GM21526 (cell line): ENCODE measurements at regions not wholly inside any gene's neighbourhood (a gene's known extent, or its start where the extent isn't known, plus 50 kb on each side); places are given as distances from the start of the nearest gene placed in this dataset.

ENCODE experiments used
- ATAC-seq: cut with Tn5 transposase; IDR thresholded peaks from one replicate; pipeline ENCODE4 v1.9.1; 2021; ENCODE audit warnings: moderate library complexity; ENCODE audit not compliant: unreplicated experiment, low FRiP score

GRCh38 chr21:25080661-25081060, 526.6 kb downstream of the MRPL39 start:
- no peak for ATAC-seq

- no peak for ATAC-seq
These were observed 527.1 kb downstream of the MRPL39 start for GRCh38 chr21:25080141-25080540.

- no peak for ATAC-seq
These were observed 528.2 kb downstream of the MRPL39 start for GRCh38 chr21:25079053-25079452.

- ATAC-seq: peak; percentile 58
These were observed 545.2 kb downstream of the MRPL39 start for GRCh38 chr21:25062061-25062460.

- ATAC-seq: no peak
These were observed 552.6 kb downstream of the MRPL39 start for GRCh38 chr21:25054689-25055088.

- peak; percentile 85 for ATAC-seq
These were observed 567.6 kb downstream of the MRPL39 start for GRCh38 chr21:25039461-25040380.

DNA sequence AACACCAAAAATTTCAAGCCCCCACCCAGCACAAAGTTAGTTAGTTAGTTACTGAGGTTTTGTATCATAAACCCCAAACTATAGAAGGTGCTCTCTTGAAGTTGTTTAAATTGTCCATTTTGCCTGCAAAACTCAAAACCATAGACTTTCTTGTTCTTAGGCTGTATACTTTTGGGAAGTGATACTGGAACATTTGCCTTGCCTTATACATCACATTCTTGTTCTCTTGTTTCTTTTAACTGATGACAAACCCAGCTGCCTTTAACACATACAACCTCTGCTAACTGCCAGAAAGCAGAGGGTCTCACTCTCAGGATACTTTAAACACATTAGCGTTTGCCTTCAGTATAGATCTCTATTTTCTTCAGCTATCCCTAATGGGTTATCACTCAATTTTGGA, 570.5 kb downstream of the MRPL39 start:
- ATAC-seq: no peak

DNA sequence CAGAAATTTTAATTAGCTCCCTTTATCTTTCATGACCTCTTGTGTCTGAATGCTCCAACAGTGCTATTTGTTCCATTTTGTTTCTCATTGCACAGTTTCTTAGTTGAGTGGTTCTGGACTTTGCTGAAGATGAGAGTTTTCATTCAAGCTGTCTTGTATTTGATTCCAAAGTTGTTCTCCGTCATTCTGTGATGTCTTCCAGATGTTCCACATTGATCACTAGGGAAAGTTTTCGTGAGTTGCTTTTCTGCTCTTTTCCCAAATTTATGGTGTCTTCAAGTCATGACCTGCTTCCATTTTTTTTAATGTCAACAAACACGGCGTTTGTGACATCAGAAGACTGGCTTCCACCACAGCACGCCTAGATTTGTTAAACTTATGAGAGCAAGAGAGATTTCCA, 575.5 kb downstream of the MRPL39 start:
- no peak for ATAC-seq

DNA sequence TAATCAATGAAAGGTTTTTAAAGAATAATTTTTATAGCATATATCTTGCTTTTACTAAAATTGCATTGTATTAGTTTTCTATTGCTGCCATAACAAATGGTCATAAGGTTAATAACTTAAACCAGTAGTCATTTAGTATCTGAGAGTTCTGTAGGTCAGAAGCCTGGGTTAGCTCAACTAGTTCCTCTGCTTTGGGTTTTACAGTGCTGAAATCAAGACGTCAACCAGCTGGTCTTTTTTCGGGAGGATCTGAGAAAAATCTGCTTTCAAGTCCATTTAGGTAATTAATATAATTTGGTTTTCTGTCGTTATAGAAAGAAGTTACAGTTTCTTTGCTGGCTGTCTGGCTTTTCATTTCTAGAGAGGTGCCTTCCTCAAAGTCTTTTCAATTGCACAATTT, 577.7 kb downstream of the MRPL39 start:
- ATAC-seq: peak; percentile 76

- no peak for ATAC-seq
These were observed 581.7 kb downstream of the MRPL39 start for GRCh38 chr21:25025596-25025995.

GRCh38 chr21:25024639-25025038, 582.6 kb downstream of the MRPL39 start:
- ATAC-seq: no peak

- no peak for ATAC-seq
These were observed 601.9 kb downstream of the MRPL39 start for GRCh38 chr21:25005388-25005787.

- ATAC-seq: no peak
These were observed 604.6 kb downstream of the MRPL39 start for GRCh38 chr21:25002676-25003075.

- no peak for ATAC-seq
These were observed 612.1 kb downstream of the MRPL39 start for GRCh38 chr21:24995216-24995615.

GRCh38 chr21:24994717-24995116, 612.6 kb downstream of the MRPL39 start:
- ATAC-seq: no peak

- ATAC-seq: no peak
These were observed 617.8 kb downstream of the MRPL39 start for GRCh38 chr21:24989516-24989915.

GRCh38 chr21:24988941-24989340, 618.3 kb downstream of the MRPL39 start:
- no peak for ATAC-seq

GRCh38 chr21:24976238-24976637, 631.0 kb downstream of the MRPL39 start:
- ATAC-seq: peak; percentile 81

DNA sequence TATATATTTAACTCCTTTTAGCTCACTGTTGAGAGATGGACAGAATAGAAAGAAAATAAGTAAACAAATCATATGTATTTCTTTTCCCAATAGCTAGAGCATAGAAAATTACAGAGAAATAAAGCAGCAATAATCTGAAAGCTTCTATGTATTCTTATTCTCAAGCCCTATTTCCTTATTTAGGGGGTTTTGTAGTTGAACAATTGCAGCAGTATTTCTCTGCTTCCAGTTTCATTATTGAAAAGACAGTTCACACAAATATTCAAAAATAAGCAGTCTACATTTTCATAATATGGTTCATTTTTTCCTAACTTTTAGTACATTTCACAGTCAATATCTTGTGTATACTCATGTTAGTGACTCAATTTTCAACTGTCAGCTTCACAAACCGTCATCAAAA, 638.2 kb downstream of the MRPL39 start:
- no peak for ATAC-seq

- peak; percentile 99 for ATAC-seq
These were observed 651.9 kb downstream of the MRPL39 start for GRCh38 chr21:24955275-24955961.

DNA sequence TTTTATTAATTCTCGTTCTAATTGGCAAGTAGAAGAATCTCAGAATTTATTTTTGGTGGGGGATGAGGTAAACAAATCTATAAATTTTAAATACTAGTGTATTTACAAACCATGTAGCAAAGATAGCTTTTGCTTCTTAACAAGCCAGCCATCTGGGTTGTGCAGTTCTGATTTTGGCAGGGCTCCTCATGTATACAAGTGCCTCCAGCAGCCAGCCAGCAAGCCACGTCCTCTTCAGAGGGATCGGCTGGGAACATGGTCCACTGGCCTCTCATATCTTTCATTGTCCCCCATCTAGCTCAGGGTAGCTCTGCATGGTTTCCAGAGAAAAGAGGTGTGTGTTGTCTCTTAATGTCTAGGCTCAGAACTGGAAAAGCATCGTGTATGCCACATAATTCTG, 659.1 kb downstream of the MRPL39 start:
- no peak for ATAC-seq

- ATAC-seq: no peak
These were observed 661.4 kb downstream of the MRPL39 start for GRCh38 chr21:24945910-24946309.
